ENCODE measurements at regions not wholly inside any gene's neighbourhood (a gene's known extent, or its start where the extent isn't known, plus 50 kb on each side); places are given as distances from the start of the nearest gene placed in this dataset.

DNA sequence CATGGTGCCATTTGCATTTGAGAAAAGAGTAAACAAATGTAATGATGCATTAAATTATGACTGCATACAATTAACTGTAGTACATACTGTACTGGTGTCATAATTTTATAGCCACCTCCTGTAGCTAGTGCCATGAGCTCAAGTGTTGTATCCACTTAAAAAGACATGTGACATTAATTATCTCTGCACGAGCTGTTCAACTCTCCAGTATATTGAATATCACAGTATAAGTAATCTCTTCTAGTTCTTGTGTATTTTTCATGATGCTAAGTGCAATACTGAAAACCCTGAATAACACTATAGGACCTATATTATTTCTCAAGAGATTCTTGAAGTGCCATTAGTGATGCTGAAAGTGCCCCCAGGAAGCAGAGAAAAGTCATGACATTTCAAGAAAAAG is 387.3 kb downstream of the PCDH17 start:
- TF ChIP-seq EZH2 (IDR thresholded peaks at IDR 0.05; ENCODE audit: low read depth, unreplicated experiment) = no peak
- TF ChIP-seq, protein P1, sequence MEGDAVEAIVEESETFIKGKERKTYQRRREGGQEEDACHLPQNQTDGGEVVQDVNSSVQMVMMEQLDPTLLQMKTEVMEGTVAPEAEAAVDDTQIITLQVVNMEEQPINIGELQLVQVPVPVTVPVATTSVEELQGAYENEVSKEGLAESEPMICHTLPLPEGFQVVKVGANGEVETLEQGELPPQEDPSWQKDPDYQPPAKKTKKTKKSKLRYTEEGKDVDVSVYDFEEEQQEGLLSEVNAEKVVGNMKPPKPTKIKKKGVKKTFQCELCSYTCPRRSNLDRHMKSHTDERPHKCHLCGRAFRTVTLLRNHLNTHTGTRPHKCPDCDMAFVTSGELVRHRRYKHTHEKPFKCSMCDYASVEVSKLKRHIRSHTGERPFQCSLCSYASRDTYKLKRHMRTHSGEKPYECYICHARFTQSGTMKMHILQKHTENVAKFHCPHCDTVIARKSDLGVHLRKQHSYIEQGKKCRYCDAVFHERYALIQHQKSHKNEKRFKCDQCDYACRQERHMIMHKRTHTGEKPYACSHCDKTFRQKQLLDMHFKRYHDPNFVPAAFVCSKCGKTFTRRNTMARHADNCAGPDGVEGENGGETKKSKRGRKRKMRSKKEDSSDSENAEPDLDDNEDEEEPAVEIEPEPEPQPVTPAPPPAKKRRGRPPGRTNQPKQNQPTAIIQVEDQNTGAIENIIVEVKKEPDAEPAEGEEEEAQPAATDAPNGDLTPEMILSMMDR (conservative IDR thresholded peaks at IDR 0.05; ENCODE audit: low read depth in 2 of 2) = no peak
- no peak for TF ChIP-seq NANOG (IDR thresholded peaks at IDR 0.05; ENCODE audit: borderline replicate concordance)
- no peak for TF ChIP-seq POLR2AphosphoS5 (IDR thresholded peaks at IDR 0.05; ENCODE audit: low read depth)
- TF ChIP-seq, protein P2, sequence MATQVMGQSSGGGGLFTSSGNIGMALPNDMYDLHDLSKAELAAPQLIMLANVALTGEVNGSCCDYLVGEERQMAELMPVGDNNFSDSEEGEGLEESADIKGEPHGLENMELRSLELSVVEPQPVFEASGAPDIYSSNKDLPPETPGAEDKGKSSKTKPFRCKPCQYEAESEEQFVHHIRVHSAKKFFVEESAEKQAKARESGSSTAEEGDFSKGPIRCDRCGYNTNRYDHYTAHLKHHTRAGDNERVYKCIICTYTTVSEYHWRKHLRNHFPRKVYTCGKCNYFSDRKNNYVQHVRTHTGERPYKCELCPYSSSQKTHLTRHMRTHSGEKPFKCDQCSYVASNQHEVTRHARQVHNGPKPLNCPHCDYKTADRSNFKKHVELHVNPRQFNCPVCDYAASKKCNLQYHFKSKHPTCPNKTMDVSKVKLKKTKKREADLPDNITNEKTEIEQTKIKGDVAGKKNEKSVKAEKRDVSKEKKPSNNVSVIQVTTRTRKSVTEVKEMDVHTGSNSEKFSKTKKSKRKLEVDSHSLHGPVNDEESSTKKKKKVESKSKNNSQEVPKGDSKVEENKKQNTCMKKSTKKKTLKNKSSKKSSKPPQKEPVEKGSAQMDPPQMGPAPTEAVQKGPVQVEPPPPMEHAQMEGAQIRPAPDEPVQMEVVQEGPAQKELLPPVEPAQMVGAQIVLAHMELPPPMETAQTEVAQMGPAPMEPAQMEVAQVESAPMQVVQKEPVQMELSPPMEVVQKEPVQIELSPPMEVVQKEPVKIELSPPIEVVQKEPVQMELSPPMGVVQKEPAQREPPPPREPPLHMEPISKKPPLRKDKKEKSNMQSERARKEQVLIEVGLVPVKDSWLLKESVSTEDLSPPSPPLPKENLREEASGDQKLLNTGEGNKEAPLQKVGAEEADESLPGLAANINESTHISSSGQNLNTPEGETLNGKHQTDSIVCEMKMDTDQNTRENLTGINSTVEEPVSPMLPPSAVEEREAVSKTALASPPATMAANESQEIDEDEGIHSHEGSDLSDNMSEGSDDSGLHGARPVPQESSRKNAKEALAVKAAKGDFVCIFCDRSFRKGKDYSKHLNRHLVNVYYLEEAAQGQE (IDR thresholded peaks at IDR 0.05; ENCODE audit: unreplicated experiment) = no peak
- TF ChIP-seq CREB1 (CRISPR knock-in tag; IDR thresholded peaks at IDR 0.05; ENCODE audit: low read depth) = no peak
- no peak for TF ChIP-seq ZNF114 (CRISPR knock-in tag; IDR thresholded peaks at IDR 0.05)
- no peak for TF ChIP-seq ZNF331 (CRISPR knock-in tag; IDR thresholded peaks at IDR 0.05; ENCODE audit: low read depth)

Data from GM23338 (cell line).